H1 (cell line): ENCODE measurements at regions not wholly inside any gene's neighbourhood (a gene's known extent, or its start where the extent isn't known, plus 50 kb on each side); places are given as distances from the start of the nearest gene placed in this dataset.

Experiments used
- CTCF ChIA-PET: fragments of 300-600 bp; sonication (Branson Sonifier 250); formaldehyde crosslinking; loops from one replicate; lab custom pipeline; 2021; ENCODE audit not compliant: partially characterized antibody; lab: Charles Lee
- POLR2A ChIA-PET: fragments of 300-600 bp; sonication (Branson Sonifier 250); formaldehyde crosslinking; loops from one replicate; lab custom pipeline; 2021; ENCODE audit warnings: inconsistent platforms; ENCODE audit not compliant: partially characterized antibody; lab: Charles Lee
- DNase-seq, 2 experiments: peaks; one replicate each; pipeline versions ENCODE4 v3.0.0 to v3.0.0-alpha.2; 2010 to 2022; ENCODE audit warnings: low spot score in 2 of 2, low read depth in 1 of 2, mixed read lengths in 1 of 2
- FAIRE-seq: peaks from 2 replicates; lab custom pipeline; 2011; peaks lifted over from hg19 to GRCh38; lab: Jason Lieb, UNC
- H2AFZ ChIP-seq: 2 replicates; pipeline ENCODE4 v1.8.1; 2012; ENCODE audit warnings: low read length, inconsistent platforms
- H2AK5ac ChIP-seq: 2 replicates; pipeline ENCODE4 v1.6.1; 2013; ENCODE audit warnings: low read depth, low read length
- H2BK120ac ChIP-seq: replicated peaks from 2 replicates; pipeline ENCODE3; 2013; ENCODE audit warnings: low read depth, low read length, inconsistent platforms
- H2BK12ac ChIP-seq: 2 replicates; pipeline ENCODE4 v1.6.1; 2013; ENCODE audit warnings: low read depth, low read length
- H2BK15ac ChIP-seq: 2 replicates; pipeline ENCODE4 v1.6.1; 2013; ENCODE audit warnings: low read length
- H2BK20ac ChIP-seq: 2 replicates; pipeline ENCODE4 v1.6.1; 2013; ENCODE audit warnings: low read length
- H2BK5ac ChIP-seq: 2 replicates; pipeline ENCODE4 v1.6.1; 2013; ENCODE audit warnings: low read depth, low read length
- H3K14ac ChIP-seq: 2 replicates; pipeline ENCODE4 v1.6.1; 2013; ENCODE audit warnings: inconsistent platforms; ENCODE audit not compliant: insufficient read length
- H3K18ac ChIP-seq: 2 replicates; pipeline ENCODE4 v1.6.1; 2013; ENCODE audit warnings: low read length; ENCODE audit errors: extremely low read depth
- H3K23ac ChIP-seq: 2 replicates; pipeline ENCODE4 v1.6.1; 2013; ENCODE audit warnings: inconsistent platforms; ENCODE audit not compliant: insufficient read length
- H3K23me2 ChIP-seq: 2 replicates; pipeline ENCODE4 v1.6.1; 2013; ENCODE audit warnings: low read depth, low read length
- H3K27ac ChIP-seq: 2 replicates; pipeline ENCODE4 v1.6.1; 2011; ENCODE audit warnings: low read depth, low read length, inconsistent platforms
- H3K27me3 ChIP-seq, 4 experiments: replicated peaks in 1 of 4; 1 replicate in 1 of 4; 2 replicates in 3 of 4; pipeline versions ENCODE4 v1.6.1 to v1.8.1; 2011 to 2013; ENCODE audit warnings: low read length in 3 of 4, mild to moderate bottlenecking in 3 of 4, inconsistent platforms in 2 of 4, mixed read lengths in 2 of 4, moderate library complexity in 1 of 4; ENCODE audit not compliant: control insufficient read depth in 3 of 4, insufficient read depth in 3 of 4; ENCODE audit errors: extremely low read depth in 1 of 4
- H3K36me3 ChIP-seq, 4 experiments: 2 replicates each; pipeline versions ENCODE4 v1.6.1 to v1.8.1; 2011 to 2013; ENCODE audit warnings: mild to moderate bottlenecking in 4 of 4, low read length in 3 of 4, moderate library complexity in 2 of 4, control low read depth in 1 of 4, inconsistent platforms in 1 of 4; ENCODE audit not compliant: insufficient read depth in 4 of 4, control insufficient read depth in 2 of 4
- H3K4ac ChIP-seq: replicated peaks from 2 replicates; pipeline ENCODE3; 2013; ENCODE audit warnings: low read length, low read depth, mixed read lengths, inconsistent platforms; ENCODE audit not compliant: insufficient read length
- H3K4me1 ChIP-seq, 4 experiments: replicated peaks in 1 of 4; 1 replicate in 1 of 4; 2 replicates in 3 of 4; pipeline versions ENCODE4 v1.6.1 to v1.8.1; 2011 to 2013; ENCODE audit warnings: low read length in 3 of 4, inconsistent platforms in 2 of 4, mixed read lengths in 1 of 4; ENCODE audit not compliant: insufficient read depth in 4 of 4, control insufficient read depth in 3 of 4
- H3K4me2 ChIP-seq, 2 experiments: 2 replicates each; pipeline versions ENCODE4 v1.6.1 to v1.8.1; 2011 to 2013; ENCODE audit warnings: low read depth in 2 of 2, low read length in 2 of 2, control low read depth in 1 of 2, inconsistent platforms in 1 of 2, mild to moderate bottlenecking in 1 of 2; ENCODE audit not compliant: insufficient read depth in 1 of 2
- H3K4me3 ChIP-seq, 4 experiments: fragments of 200-600, 300-600 bp in 1 of 4; sonication (generic), shearing (Covaris generic), sonication (Bioruptor Twin) in 1 of 4; 2 replicates each; pipeline versions ENCODE4 v1.5.1 to v1.8.1; 2011 to 2016; ENCODE audit warnings: low read length in 4 of 4, low read depth in 3 of 4, control low read depth in 2 of 4, inconsistent platforms in 2 of 4, mild to moderate bottlenecking in 2 of 4, mixed read lengths in 1 of 4, moderate library complexity in 1 of 4; ENCODE audit not compliant: insufficient read depth in 2 of 4; ENCODE audit errors: extremely low read depth in 1 of 4
- H3K56ac ChIP-seq: replicated peaks from 2 replicates; pipeline ENCODE3; 2013; ENCODE audit warnings: low read depth, mild to moderate bottlenecking, mixed read lengths, low read length, inconsistent platforms; ENCODE audit not compliant: insufficient read length
- H3K79me1 ChIP-seq: 2 replicates; pipeline ENCODE4 v1.6.1; 2013; ENCODE audit warnings: low read depth, low read length, control low read depth
- H3K79me2 ChIP-seq, 2 experiments: 2 replicates each; pipeline versions ENCODE4 v1.6.1 to v1.8.1; 2012 to 2013; ENCODE audit warnings: low read length in 2 of 2, mild to moderate bottlenecking in 2 of 2, inconsistent platforms in 1 of 2; ENCODE audit not compliant: insufficient read depth in 2 of 2, control insufficient read depth in 1 of 2
- H3K9ac ChIP-seq, 4 experiments: replicated peaks in 1 of 4; 1 replicate in 1 of 4; 2 replicates in 3 of 4; pipeline versions ENCODE4 v1.6.1 to v1.8.1; 2011 to 2013; ENCODE audit warnings: low read depth in 3 of 4, low read length in 3 of 4, control low read depth in 2 of 4, mild to moderate bottlenecking in 2 of 4, moderate library complexity in 2 of 4, inconsistent platforms in 1 of 4; ENCODE audit errors: extremely low read depth in 1 of 4
- H3K9me3 ChIP-seq, 2 experiments: 2 replicates each; pipeline versions ENCODE4 v1.6.1 to v1.8.1; 2012 to 2013; ENCODE audit warnings: mild to moderate bottlenecking in 2 of 2, moderate library complexity in 2 of 2, control low read depth in 1 of 2, inconsistent platforms in 1 of 2, low read depth in 1 of 2, low read length in 1 of 2, mixed read lengths in 1 of 2; ENCODE audit not compliant: insufficient read depth in 2 of 2
- H4K20me1 ChIP-seq, 2 experiments: replicated peaks in 1 of 2; 2 replicates each; pipeline versions ENCODE3 to v1.8.1; 2011 to 2013; ENCODE audit warnings: inconsistent platforms in 2 of 2, low read length in 2 of 2, mild to moderate bottlenecking in 1 of 2; ENCODE audit not compliant: insufficient read depth in 2 of 2, control insufficient read depth in 1 of 2
- H4K5ac ChIP-seq: 2 replicates; pipeline ENCODE4 v1.6.1; 2013; ENCODE audit warnings: low read length, low read depth, mixed read lengths, inconsistent platforms; ENCODE audit not compliant: insufficient read length
- H4K8ac ChIP-seq: 2 replicates; pipeline ENCODE4 v1.8.0; 2013; ENCODE audit warnings: mild to moderate bottlenecking, moderate library complexity, low read length, inconsistent platforms; ENCODE audit not compliant: insufficient read depth; ENCODE audit errors: extremely low read depth
- H4K91ac ChIP-seq: replicated peaks from 2 replicates; pipeline ENCODE3; 2013; ENCODE audit warnings: low read length, mixed read lengths, inconsistent platforms; ENCODE audit not compliant: insufficient read length
- CEBPB ChIP-seq: IDR thresholded peaks from 2 replicates; pipeline ENCODE4 v1.6.1; 2012; ENCODE audit warnings: low read depth, low read length
- CREB1 ChIP-seq: IDR thresholded peaks from 2 replicates; pipeline ENCODE4 v1.6.1; 2012; ENCODE audit warnings: inconsistent platforms
- CTBP2 ChIP-seq: IDR thresholded peaks from 2 replicates; pipeline ENCODE4 v1.7.0; 2011; ENCODE audit warnings: borderline replicate concordance, mild to moderate bottlenecking, moderate library complexity, mixed read lengths, low read length; ENCODE audit not compliant: insufficient read depth, insufficient read length
- GTF2F1 ChIP-seq: IDR thresholded peaks from 2 replicates; pipeline ENCODE4 v1.6.1; 2012; ENCODE audit warnings: low read depth, low read length, improper control_type of control experiment, borderline replicate concordance
- MAX ChIP-seq: IDR thresholded peaks from 2 replicates; pipeline ENCODE4 v1.6.1; 2012; ENCODE audit warnings: inconsistent platforms
- NRF1 ChIP-seq: IDR thresholded peaks from 2 replicates; pipeline ENCODE4 v1.6.1; 2011; ENCODE audit warnings: mild to moderate bottlenecking, low read depth, low read length, improper control_type of control experiment
- POLR2AphosphoS5 ChIP-seq: IDR thresholded peaks from 2 replicates; pipeline ENCODE4 v1.6.1; 2011; ENCODE audit warnings: low read depth, low read length
- SIX5 ChIP-seq: IDR thresholded peaks from 2 replicates; pipeline ENCODE4 v1.6.1; 2011; ENCODE audit warnings: mild to moderate bottlenecking, low read depth, low read length
- TAF1 ChIP-seq: IDR thresholded peaks from 2 replicates; pipeline ENCODE4 v1.6.1; 2011; ENCODE audit warnings: mild to moderate bottlenecking, low read depth, low read length
- TAF7 ChIP-seq: optimal IDR thresholded peaks from 2 replicates; pipeline ENCODE3; 2011; ENCODE audit warnings: low read depth, mild to moderate bottlenecking, inconsistent platforms, low read length, moderate library complexity, borderline replicate concordance
- USF2 ChIP-seq: IDR thresholded peaks from 2 replicates; pipeline ENCODE4 v1.6.1; 2011; ENCODE audit warnings: low read length, improper control_type of control experiment
- WGBS, 2 experiments: shearing (Covaris generic) in 1 of 2; methylation state at CpG; one replicate each; pipeline versions ENCODE4 v1.1.6 to v1.1.7; 2013 to 2015; ENCODE audit warnings: low lambda C conversion rate in 2 of 2, mixed read lengths in 2 of 2, inconsistent platforms in 1 of 2, low coverage in 1 of 2, missing lambda C conversion rate in 1 of 2; ENCODE audit not compliant: insufficient replicate concordance in 2 of 2, insufficient coverage in 1 of 2, insufficient read length in 1 of 2; ENCODE audit errors: extremely low coverage in 1 of 2, missing lambda C conversion rate in 1 of 2; 5-methylcytosine and 5-hydroxymethylcytosine counted together
- TF ChIP-seq, protein P1 (sequence below): IDR thresholded peaks from 2 replicates; pipeline ENCODE4 v1.6.1; 2012; ENCODE audit warnings: low read length, inconsistent platforms

DNA sequence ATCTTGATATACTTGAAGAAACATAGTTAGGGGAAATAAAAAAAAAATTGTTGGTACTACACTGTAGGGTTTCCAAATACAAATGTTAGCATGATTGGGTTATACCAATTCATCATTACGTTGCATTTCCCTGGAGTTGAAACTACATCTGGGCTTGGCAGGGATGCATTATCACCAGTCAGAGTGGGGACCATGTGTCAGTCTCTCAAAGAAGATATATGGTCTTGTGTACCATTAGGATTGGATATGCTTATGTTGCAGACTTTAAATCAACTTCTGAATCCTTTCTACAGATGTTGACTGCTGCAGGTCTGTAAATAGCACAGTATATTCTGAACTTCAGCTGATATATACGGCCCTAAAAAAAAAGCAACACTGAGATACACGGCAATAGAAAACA lies 188.5 kb downstream of the SLIT2 start:
- CTCF ChIA-PET: interaction anchor here (0.9 to 1.0 kb wide), 3 partner anchors 14 to 45 kb away, joined by 3 read pairs; no protein-coding TSS in a partner anchor
- Histone ChIP-seq H4K8ac (no peak overlapping the region), H4K91ac (no peak overlapping the region), H3K23me2 (no peaks in the 10 kb centered on the region), H2BK20ac (no peak overlapping the region), H2AFZ (no peak overlapping the region), H3K4me1 (no peaks in the 10 kb centered on the region), H4K5ac (no peak overlapping the region), H3K18ac (no peak overlapping the region), H2BK15ac (no peak overlapping the region), H3K4me2 (no peak overlapping the region), H4K20me1 (no peaks in the 10 kb centered on the region), H3K23ac (no peak overlapping the region), H3K4me3 (no peak overlapping the region), H3K27me3 (no peaks in the 10 kb centered on the region), H3K56ac (no peak overlapping the region), H3K27ac (no peak overlapping the region), H3K14ac (no peak overlapping the region), H2BK12ac (no peak overlapping the region), H2AK5ac (no peak overlapping the region), H3K79me1 (no peaks in the 10 kb centered on the region), H3K9me3 (no peaks in the 10 kb centered on the region), H2BK120ac (no peak overlapping the region), H3K79me2 (no peaks in the 10 kb centered on the region), H3K36me3 (no peaks in the 10 kb centered on the region), H3K4ac (no peak overlapping the region), H3K9ac (no peak overlapping the region), H2BK5ac (no peak overlapping the region)
- WGBS, 2 experiments: 91% methylated on average over 3 of the region's 3 CpGs; no CpG with 5 or more reads in 1 of the 2 experiments
- POLR2A ChIA-PET: no interaction called here
- TF ChIP-seq, protein P1, sequence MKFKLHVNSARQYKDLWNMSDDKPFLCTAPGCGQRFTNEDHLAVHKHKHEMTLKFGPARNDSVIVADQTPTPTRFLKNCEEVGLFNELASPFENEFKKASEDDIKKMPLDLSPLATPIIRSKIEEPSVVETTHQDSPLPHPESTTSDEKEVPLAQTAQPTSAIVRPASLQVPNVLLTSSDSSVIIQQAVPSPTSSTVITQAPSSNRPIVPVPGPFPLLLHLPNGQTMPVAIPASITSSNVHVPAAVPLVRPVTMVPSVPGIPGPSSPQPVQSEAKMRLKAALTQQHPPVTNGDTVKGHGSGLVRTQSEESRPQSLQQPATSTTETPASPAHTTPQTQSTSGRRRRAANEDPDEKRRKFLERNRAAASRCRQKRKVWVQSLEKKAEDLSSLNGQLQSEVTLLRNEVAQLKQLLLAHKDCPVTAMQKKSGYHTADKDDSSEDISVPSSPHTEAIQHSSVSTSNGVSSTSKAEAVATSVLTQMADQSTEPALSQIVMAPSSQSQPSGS: no peak
- TF ChIP-seq TAF7 (no peak), SIX5 (no peak), CEBPB (no peak), POLR2AphosphoS5 (no peak), CTBP2 (no peak), CREB1 (no peak), TAF1 (no peak), NRF1 (no peak), MAX (no peak), USF2 (no peak), GTF2F1 (no peak)
- DNase-seq: no peak
- FAIRE-seq: no peak
